Esophagus muscularis mucosa (tissue), 4 donors: ENCODE measurements at regions not wholly inside any gene's neighbourhood (a gene's known extent, or its start where the extent isn't known, plus 50 kb on each side); places are given as distances from the start of the nearest gene placed in this dataset.

Experiments used
- DNase-seq: peaks from one replicate; pipeline ENCODE4 v3.0.0-alpha.2; 2017; ENCODE audit errors: extremely low spot score
- H3K27ac ChIP-seq, 4 donors: fragments of 200-600 bp; sonication (generic); replicated peaks in 1 of 4; 1 replicate in 3 of 4; 2 replicates in 1 of 4; pipeline ENCODE4 v1.5.1; 2016 to 2019; ENCODE audit warnings: mild to moderate bottlenecking in 1 of 4
- H3K27me3 ChIP-seq, 4 donors: fragments of 200-600 bp; sonication (generic); one replicate each; pipeline versions ENCODE4 v1.5.1 to v1.6.0; 2016 to 2019
- H3K36me3 ChIP-seq, 4 donors: fragments of 200-600 bp; sonication (generic); one replicate each; pipeline ENCODE4 v1.5.1; 2016 to 2019
- H3K4me1 ChIP-seq, 4 donors: fragments of 200-600 bp; sonication (generic); one replicate each; pipeline ENCODE4 v1.5.1; 2016 to 2019
- H3K4me3 ChIP-seq, 4 donors: fragments of 200-600 bp; sonication (generic); 1 replicate in 2 of 4; 2 replicates in 2 of 4; pipeline ENCODE4 v1.5.1; 2016 to 2019; ENCODE audit warnings: mild to moderate bottlenecking in 4 of 4, moderate library complexity in 1 of 4
- H3K9me3 ChIP-seq, 4 donors: fragments of 200-600 bp; sonication (generic); 1 replicate in 3 of 4; 2 replicates in 1 of 4; pipeline ENCODE4 v1.5.1; 2016 to 2019
- EP300 ChIP-seq: sonication (generic); formaldehyde crosslinking; IDR thresholded peaks from one replicate; pipeline ENCODE4 v1.6.1; 2017; ENCODE audit warnings: antibody characterized with exemption
- POLR2A ChIP-seq: fragments of 450-650 bp; IDR thresholded peaks from one replicate; pipeline ENCODE4 v1.6.1; 2017; ENCODE audit warnings: antibody characterized with exemption, moderate library complexity, mild to moderate bottlenecking, low read depth
- POLR2AphosphoS5 ChIP-seq, 2 donors: sonication (generic); formaldehyde crosslinking; IDR thresholded peaks; one replicate each; pipeline ENCODE4 v1.6.1; 2017; ENCODE audit warnings: antibody characterized with exemption in 2 of 2
- WGBS: methylation state at CpG from one replicate; pipeline ENCODE4 v1.1.5; 2018; 5-methylcytosine and 5-hydroxymethylcytosine counted together
- intact Hi-C: fragments of 100-400 bp; cut with DNase I; formaldehyde crosslinking; loops from one replicate; pipeline ENCODE4 v1.15.1; 2023
- TF ChIP-seq, protein P1 (sequence below), 3 experiments: fragments of 200-600 bp in 2 of 3; fragments of 450-650 bp in 1 of 3; sonication (generic) in 2 of 3; IDR thresholded peaks; one replicate each; pipeline ENCODE4 v1.5.1; 2017 to 2019; ENCODE audit warnings: antibody characterized with exemption in 3 of 3, mild to moderate bottlenecking in 2 of 3, moderate library complexity in 1 of 3

DNA sequence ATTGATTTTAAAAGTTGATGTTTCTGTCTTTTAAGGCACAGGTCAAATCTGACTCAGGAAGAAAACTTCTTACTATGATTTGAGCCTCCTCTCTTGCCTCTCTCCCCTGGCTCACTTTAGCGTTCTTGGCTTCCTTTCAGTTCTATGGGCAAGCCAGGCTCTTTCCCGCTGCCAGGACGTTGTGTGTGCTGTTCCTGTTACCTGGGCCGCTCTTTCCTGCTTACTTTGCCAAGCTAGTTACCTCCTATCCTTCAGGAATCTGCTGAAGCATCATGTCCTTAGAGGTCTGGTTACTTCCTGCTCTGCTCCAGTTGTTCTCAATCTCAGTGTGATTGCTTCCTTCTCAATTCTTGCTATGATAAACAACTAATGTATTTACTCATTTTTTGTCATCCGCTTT is 1108.5 kb upstream of the EEF2KMT start:
- Histone ChIP-seq H3K27me3 (no peaks in the 10 kb centered on the region), H3K9me3 (no peaks in the 10 kb centered on the region), H3K4me3 (no peak overlapping the region), H3K27ac (no peak overlapping the region), H3K36me3 (no peaks in the 10 kb centered on the region), H3K4me1 (no peaks in the 10 kb centered on the region)
- intact Hi-C loops = no loop called here
- no peak for DNase-seq
- TF ChIP-seq POLR2AphosphoS5 (IDR thresholded peaks at IDR 0.05) (no peak), EP300 (no peak), POLR2A (no peak)
- TF ChIP-seq, protein P1, sequence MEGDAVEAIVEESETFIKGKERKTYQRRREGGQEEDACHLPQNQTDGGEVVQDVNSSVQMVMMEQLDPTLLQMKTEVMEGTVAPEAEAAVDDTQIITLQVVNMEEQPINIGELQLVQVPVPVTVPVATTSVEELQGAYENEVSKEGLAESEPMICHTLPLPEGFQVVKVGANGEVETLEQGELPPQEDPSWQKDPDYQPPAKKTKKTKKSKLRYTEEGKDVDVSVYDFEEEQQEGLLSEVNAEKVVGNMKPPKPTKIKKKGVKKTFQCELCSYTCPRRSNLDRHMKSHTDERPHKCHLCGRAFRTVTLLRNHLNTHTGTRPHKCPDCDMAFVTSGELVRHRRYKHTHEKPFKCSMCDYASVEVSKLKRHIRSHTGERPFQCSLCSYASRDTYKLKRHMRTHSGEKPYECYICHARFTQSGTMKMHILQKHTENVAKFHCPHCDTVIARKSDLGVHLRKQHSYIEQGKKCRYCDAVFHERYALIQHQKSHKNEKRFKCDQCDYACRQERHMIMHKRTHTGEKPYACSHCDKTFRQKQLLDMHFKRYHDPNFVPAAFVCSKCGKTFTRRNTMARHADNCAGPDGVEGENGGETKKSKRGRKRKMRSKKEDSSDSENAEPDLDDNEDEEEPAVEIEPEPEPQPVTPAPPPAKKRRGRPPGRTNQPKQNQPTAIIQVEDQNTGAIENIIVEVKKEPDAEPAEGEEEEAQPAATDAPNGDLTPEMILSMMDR (IDR thresholded peaks at IDR 0.05) = no peak
- 61% methylated on average over 5 of the region's 5 CpGs for WGBS

- Histone ChIP-seq H3K9me3 (no peaks in the 10 kb centered on the region), H3K27ac (no peak overlapping the region), H3K4me3 (no peak overlapping the region), H3K36me3 (no peaks in the 10 kb centered on the region), H3K27me3 (no peaks in the 10 kb centered on the region), H3K4me1 (no peaks in the 10 kb centered on the region)
- intact Hi-C loops = no loop called here
- no peak for DNase-seq
- WGBS = 74% methylated on average over 2 of the region's 2 CpGs
- TF ChIP-seq EP300 (no peak), POLR2A (no peak), POLR2AphosphoS5 (IDR thresholded peaks at IDR 0.05) (no peak)
- TF ChIP-seq, protein P1 (IDR thresholded peaks at IDR 0.05) = no peak
These were observed 1107.3 kb upstream of the EEF2KMT start for GRCh38 chr16:6204945-6205344.

DNA sequence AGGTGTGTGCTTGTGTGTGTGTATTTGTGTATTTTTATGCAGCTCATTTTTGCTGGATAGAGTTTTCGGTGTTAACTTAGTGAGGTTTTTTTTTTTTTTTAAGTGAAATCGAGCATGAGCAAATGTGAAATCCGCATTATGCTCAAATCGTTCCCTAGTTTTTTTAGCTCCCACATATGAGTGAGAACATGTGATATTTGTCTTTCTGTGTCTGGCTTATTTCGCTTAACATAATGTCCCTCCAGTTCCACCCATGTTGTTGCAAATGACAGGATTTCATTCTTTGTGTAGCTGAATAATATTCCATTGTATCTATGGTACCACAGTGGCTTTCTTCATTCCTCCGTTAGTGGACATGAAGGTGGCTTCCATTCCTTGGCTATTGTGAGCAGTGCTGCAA is 1103.3 kb upstream of the EEF2KMT start:
- DNase-seq = no peak
- Histone ChIP-seq H3K36me3 (no peaks in the 10 kb centered on the region), H3K27ac (no peak overlapping the region), H3K9me3 (no peaks in the 10 kb centered on the region), H3K27me3 (no peaks in the 10 kb centered on the region), H3K4me1 (no peaks in the 10 kb centered on the region), H3K4me3 (no peak overlapping the region)
- WGBS = 77% methylated on average over 6 of the region's 6 CpGs
- TF ChIP-seq POLR2AphosphoS5 (IDR thresholded peaks at IDR 0.05) (no peak), POLR2A (no peak), EP300 (no peak)
- TF ChIP-seq, protein P1 (IDR thresholded peaks at IDR 0.05) = no peak
- intact Hi-C loops = no loop called here

DNA sequence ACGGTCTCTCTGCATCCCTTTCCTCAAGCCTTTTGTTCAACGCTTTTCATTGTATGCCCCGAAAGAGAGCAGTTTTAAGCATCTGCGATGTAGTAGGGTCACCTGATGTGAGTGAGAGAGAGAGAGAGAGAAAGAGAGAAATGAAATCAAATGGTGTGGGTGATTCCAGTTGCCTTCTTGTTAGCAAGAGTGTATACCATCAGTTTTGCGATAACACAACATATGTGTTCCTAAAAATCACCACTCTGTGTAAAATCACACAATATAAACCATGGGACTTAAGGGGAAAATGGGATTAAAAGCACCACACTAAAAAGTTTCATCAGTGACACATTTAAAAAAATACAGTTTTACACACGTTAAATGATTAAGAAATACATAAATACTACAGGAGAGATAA is 1102.7 kb upstream of the EEF2KMT start:
- Histone ChIP-seq H3K4me3 (no peak overlapping the region), H3K4me1 (no peaks in the 10 kb centered on the region), H3K27ac (no peak overlapping the region), H3K9me3 (no peaks in the 10 kb centered on the region), H3K27me3 (no peaks in the 10 kb centered on the region), H3K36me3 (no peaks in the 10 kb centered on the region)
- TF ChIP-seq POLR2AphosphoS5 (IDR thresholded peaks at IDR 0.05) (no peak), EP300 (no peak), POLR2A (no peak)
- TF ChIP-seq, protein P1 (IDR thresholded peaks at IDR 0.05) = no peak
- no peak for DNase-seq
- 83% methylated on average over 6 of the region's 6 CpGs for WGBS
- intact Hi-C loops = no loop called here

GRCh38 chr16:6195966-6196365 is 1098.4 kb upstream of the EEF2KMT start:
- no peaks in the 10 kb centered on the region for H3K36me3 ChIP-seq
- DNase-seq = no peak
- no peaks in the 10 kb centered on the region for H3K27me3 ChIP-seq
- no peaks in the 10 kb centered on the region for H3K4me1 ChIP-seq
- 14% methylated on average over 2 of the region's 2 CpGs for WGBS
- H3K4me3 ChIP-seq = no peak overlapping the region
- H3K9me3 ChIP-seq = peaks cover 0 to 6% (median 0%) of the 10 kb centered on the region in 4 donors
- TF ChIP-seq, protein P1 (IDR thresholded peaks at IDR 0.05) = no peak
- TF ChIP-seq EP300 (no peak), POLR2AphosphoS5 (IDR thresholded peaks at IDR 0.05) (no peak), POLR2A (no peak)
- intact Hi-C loops = loop anchor here (10.0 kb wide), 1 partner anchor 71 kb away; no protein-coding TSS in a partner anchor
- H3K27ac ChIP-seq = no peak overlapping the region
